GM12891 (cell line): ENCODE measurements at regions not wholly inside any gene's neighbourhood (a gene's known extent, or its start where the extent isn't known, plus 50 kb on each side); places are given as distances from the start of the nearest gene placed in this dataset.

Source experiments
- DNase-seq: peaks from one replicate; pipeline ENCODE4 v3.0.0; 2011; ENCODE audit warnings: low spot score; ENCODE audit not compliant: insufficient read length
- FAIRE-seq: peaks from 2 replicates; lab custom pipeline; 2011; peaks lifted over from hg19 to GRCh38; lab: Jason Lieb, UNC
- PAX5 ChIP-seq: IDR thresholded peaks from 2 replicates; pipeline ENCODE4 v1.6.1; 2011; ENCODE audit warnings: low read length, moderate library complexity, mild to moderate bottlenecking; ENCODE audit not compliant: insufficient read depth, severe bottlenecking
- POLR2A ChIP-seq: IDR thresholded peaks from 2 replicates; pipeline ENCODE4 v1.6.1; 2011; ENCODE audit warnings: low read depth, low read length, control low read depth
- POLR2AphosphoS5 ChIP-seq: IDR thresholded peaks from 2 replicates; pipeline ENCODE4 v1.6.1; 2011; ENCODE audit warnings: low read depth, low read length, control low read depth
- POU2F2 ChIP-seq: IDR thresholded peaks from 2 replicates; pipeline ENCODE4 v1.6.1; 2011; ENCODE audit warnings: low read depth, mild to moderate bottlenecking, control low read depth, low read length, moderate library complexity
- SPI1 ChIP-seq: IDR thresholded peaks from 2 replicates; pipeline ENCODE4 v1.6.1; 2011; ENCODE audit warnings: low read depth, low read length, control low read depth
- TAF1 ChIP-seq: IDR thresholded peaks from 2 replicates; pipeline ENCODE4 v1.6.1; 2011; ENCODE audit warnings: low read depth, low read length, control low read depth

- no peak for DNase-seq
- TF ChIP-seq PAX5 (no peak), POLR2AphosphoS5 (no peak), SPI1 (no peak), POLR2A (no peak), POU2F2 (no peak), TAF1 (no peak)
- FAIRE-seq: no peak
Measured at GRCh38 chr21:19268686-19269085, 865.1 kb upstream of the TMPRSS15 start.

GRCh38 chr21:19275065-19275464 is 871.5 kb upstream of the TMPRSS15 start:
- FAIRE-seq: no peak
- DNase-seq: no peak
- TF ChIP-seq POLR2A (no peak), TAF1 (no peak), PAX5 (no peak)

DNA sequence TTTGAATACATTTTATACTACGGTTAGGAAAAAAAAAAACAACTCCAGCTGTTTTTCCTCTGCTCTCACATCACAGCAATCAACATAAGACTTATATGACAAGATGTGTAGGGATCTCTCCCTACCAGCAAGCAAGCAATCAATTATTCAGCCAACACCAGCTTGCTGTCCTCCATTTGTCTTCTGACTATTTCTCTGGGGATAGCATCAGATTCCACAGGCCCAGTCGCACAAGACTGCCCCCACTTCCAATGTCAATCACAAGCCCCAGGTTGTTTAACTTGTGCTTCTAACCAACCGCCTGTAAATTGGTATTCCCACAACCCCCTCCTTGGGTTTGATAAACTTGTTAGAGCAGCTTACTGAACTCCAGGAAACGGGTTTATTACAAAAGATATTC is 873.1 kb upstream of the TMPRSS15 start:
- no peak for DNase-seq
- TF ChIP-seq POLR2AphosphoS5 (no peak), SPI1 (no peak), POU2F2 (no peak), POLR2A (no peak), PAX5 (no peak), TAF1 (no peak)
- no peak for FAIRE-seq

- DNase-seq: no peak
- FAIRE-seq: no peak
- no peak for TF ChIP-seq SPI1
- TF ChIP-seq POLR2A: no peak
- TF ChIP-seq POU2F2: no peak
- TF ChIP-seq POLR2AphosphoS5: no peak
- TF ChIP-seq PAX5: no peak
- no peak for TF ChIP-seq TAF1
Measured at GRCh38 chr21:19286876-19287275, 883.3 kb upstream of the TMPRSS15 start.

DNA sequence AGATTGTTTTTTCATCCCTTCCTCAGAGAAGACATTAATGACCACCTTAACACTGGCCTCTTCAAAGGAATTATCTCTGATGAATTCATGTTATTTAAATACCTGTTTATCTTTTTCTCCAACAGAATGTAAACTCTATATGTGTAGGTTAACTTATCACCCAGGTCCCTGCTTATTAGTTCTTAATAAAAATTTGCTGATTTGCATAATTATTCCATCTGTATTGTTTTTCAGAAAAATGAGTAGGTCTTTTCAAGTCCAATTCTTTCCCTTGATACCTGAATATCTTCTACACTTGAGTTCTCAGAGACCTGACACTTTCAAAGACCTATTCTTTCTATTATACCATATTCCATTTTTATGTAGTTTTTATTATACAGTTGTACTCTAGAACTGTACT is 886.7 kb upstream of the TMPRSS15 start:
- FAIRE-seq: no peak
- DNase-seq: no peak
- TF ChIP-seq PAX5: no peak
- no peak for TF ChIP-seq POU2F2

GRCh38 chr21:19320291-19320690 is 916.7 kb upstream of the TMPRSS15 start:
- TF ChIP-seq PAX5 (no peak), POLR2A (no peak), TAF1 (no peak), POU2F2 (no peak)
- FAIRE-seq (no peak), DNase-seq (no peak)

DNA sequence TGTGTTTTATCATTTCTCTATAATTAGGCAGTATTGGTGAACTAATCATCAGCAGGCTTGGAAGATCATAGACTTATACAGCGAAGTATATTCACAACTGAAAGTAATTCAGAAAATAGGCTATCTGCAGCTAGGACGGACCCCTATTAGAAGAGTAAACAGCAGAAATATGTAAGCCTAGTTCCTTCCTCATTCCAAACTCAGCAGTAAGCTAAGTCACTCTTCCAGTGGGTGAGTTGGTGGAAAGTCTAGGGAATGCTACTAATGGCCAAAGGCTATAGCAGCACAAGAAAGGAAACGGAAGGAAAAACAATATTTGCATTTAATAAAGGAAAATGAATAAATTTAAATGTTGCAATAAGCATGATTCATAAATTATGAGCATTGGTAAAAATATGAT is 918.1 kb upstream of the TMPRSS15 start:
- FAIRE-seq (no peak), DNase-seq (no peak)
- TF ChIP-seq POLR2A: no peak
- no peak for TF ChIP-seq POU2F2
- no peak for TF ChIP-seq POLR2AphosphoS5
- TF ChIP-seq SPI1: no peak
- no peak for TF ChIP-seq PAX5
- no peak for TF ChIP-seq TAF1

DNA sequence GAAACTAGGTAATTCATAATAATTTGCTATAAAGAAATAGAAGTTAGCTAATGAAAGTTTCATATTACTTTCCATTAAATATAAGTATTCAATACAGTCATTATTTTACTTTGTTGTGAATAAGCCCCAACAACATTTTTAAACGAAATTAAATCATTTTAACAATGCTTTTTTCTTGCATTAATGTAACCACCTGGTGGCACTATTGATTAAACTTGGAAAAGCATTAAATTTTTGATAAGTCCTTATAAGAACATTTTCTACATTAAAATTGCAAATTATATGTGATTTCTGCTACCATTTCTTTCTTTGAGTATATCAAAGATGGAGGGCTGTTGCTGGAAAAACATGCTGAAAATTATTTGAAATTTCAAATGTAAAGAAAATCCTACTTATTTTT is 918.8 kb upstream of the TMPRSS15 start:
- TF ChIP-seq SPI1: no peak
- no peak for TF ChIP-seq PAX5
- no peak for TF ChIP-seq POLR2AphosphoS5
- TF ChIP-seq POLR2A: no peak
- TF ChIP-seq TAF1: no peak
- no peak for TF ChIP-seq POU2F2
- FAIRE-seq: no peak
- no peak for DNase-seq

GRCh38 chr21:19326531-19327319 is 923.1 kb upstream of the TMPRSS15 start:
- FAIRE-seq: no peak
- no peak for TF ChIP-seq POLR2AphosphoS5
- no peak for TF ChIP-seq POLR2A
- DNase-seq: no peak

DNA sequence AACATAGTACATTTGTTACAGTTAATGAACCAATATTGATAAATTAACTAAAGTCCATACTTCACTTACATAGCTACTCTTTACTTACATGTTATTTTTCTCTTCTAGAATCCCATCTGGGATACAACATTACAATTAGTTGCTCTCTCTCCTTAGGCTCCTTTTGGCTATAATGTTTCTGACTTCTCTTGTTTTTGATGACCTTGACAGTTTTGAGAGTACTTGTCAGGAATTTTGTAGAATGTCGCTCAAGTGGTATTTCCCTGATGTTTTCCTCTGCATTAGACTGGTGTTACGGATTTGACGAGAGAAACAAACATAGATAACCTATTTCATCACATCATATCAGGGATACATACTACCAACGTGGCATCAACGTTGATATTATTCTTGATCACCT is 925.4 kb upstream of the TMPRSS15 start:
- no peak for TF ChIP-seq POLR2AphosphoS5
- no peak for TF ChIP-seq TAF1
- TF ChIP-seq POU2F2: no peak
- TF ChIP-seq POLR2A: no peak
- no peak for TF ChIP-seq PAX5
- TF ChIP-seq SPI1: no peak
- DNase-seq: no peak
- FAIRE-seq: no peak
